Adipocyte (in vitro differentiated cells): ENCODE measurements at regions not wholly inside any gene's neighbourhood (a gene's known extent, or its start where the extent isn't known, plus 50 kb on each side); places are given as distances from the start of the nearest gene placed in this dataset.

Experiments used
- DNase-seq: peaks from one replicate; pipeline ENCODE4 v3.0.0-alpha.2; 2015; ENCODE audit warnings: low read depth
- H3K27me3 ChIP-seq: replicated peaks from 2 replicates; pipeline ENCODE4 v1.7.0; 2013; ENCODE audit warnings: mild to moderate bottlenecking, low read length, moderate library complexity; ENCODE audit not compliant: control insufficient read depth, insufficient read depth
- H3K36me3 ChIP-seq: 2 replicates; pipeline ENCODE4 v1.7.0; 2013; ENCODE audit warnings: low read length, mild to moderate bottlenecking, moderate library complexity; ENCODE audit not compliant: control insufficient read depth, insufficient read depth, severe bottlenecking
- H3K4me1 ChIP-seq: 2 replicates; pipeline ENCODE4 v1.7.0; 2013; ENCODE audit warnings: mild to moderate bottlenecking, low read length, moderate library complexity; ENCODE audit not compliant: control insufficient read depth, insufficient read depth
- H3K4me3 ChIP-seq: 2 replicates; pipeline ENCODE4 v1.7.0; 2013; ENCODE audit warnings: mild to moderate bottlenecking, low read length, moderate library complexity
- H3K9ac ChIP-seq: 2 replicates; pipeline ENCODE4 v1.7.0; 2013; ENCODE audit warnings: mild to moderate bottlenecking, low read length, moderate library complexity
- H3K9me3 ChIP-seq: 2 replicates; pipeline ENCODE4 v1.7.0; 2013; ENCODE audit warnings: mild to moderate bottlenecking, low read length, moderate library complexity; ENCODE audit not compliant: control insufficient read depth

GRCh38 chr1:58836408-58836807, 52.6 kb upstream of the JUN start:
- Histone ChIP-seq H3K4me3 (no peak overlapping the region), H3K9me3 (no peaks in the 10 kb centered on the region), H3K36me3 (no peaks in the 10 kb centered on the region), H3K27me3 (no peaks in the 10 kb centered on the region), H3K9ac (no peak overlapping the region), H3K4me1 (peaks cover 24% of the 10 kb centered on the region)
- DNase-seq: no peak

GRCh38 chr1:58837886-58838285, 54.0 kb upstream of the JUN start:
- no peaks in the 10 kb centered on the region for H3K36me3 ChIP-seq
- no peak for DNase-seq
- H3K9ac ChIP-seq: no peak overlapping the region
- H3K9me3 ChIP-seq: no peaks in the 10 kb centered on the region
- no peaks in the 10 kb centered on the region for H3K27me3 ChIP-seq
- peaks cover 24% of the 10 kb centered on the region for H3K4me1 ChIP-seq
- H3K4me3 ChIP-seq: no peak overlapping the region

DNA sequence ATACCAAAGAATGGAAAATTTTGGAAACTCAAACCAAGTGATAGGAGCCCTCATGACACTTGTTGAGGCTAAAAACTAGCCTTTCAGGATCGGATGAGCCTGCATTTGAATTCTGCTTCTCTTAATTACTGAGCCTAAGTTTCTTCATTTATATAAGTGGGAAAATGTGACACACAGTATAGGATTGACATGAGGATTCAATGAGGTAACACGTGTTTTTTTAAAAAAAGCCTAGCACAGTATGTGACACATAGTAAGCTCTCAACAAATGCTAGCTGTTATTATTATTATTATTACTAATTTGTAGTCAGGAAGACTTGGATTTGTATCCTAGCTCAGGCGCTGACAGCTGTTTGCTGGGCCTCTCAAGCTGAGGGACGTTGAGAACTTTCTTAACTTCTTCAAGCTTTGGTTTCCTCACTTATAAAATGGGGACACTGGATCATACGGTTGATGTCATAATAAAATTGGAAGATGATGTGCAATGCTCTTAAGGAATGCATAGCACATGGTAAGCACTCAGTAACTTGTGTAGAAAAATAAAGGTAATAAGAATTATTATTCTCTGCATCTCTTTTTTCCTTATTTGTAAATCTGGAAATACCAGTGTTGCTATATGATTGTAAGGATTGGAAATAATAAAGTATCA, 55.4 kb upstream of the JUN start:
- Histone ChIP-seq H3K4me1 (peaks cover 24% of the 10 kb centered on the region), H3K36me3 (no peaks in the 10 kb centered on the region), H3K9me3 (no peaks in the 10 kb centered on the region), H3K4me3 (no peak overlapping the region), H3K27me3 (no peaks in the 10 kb centered on the region), H3K9ac (peak overlapping the region; percentile 9)
- peak; percentile 42 for DNase-seq

GRCh38 chr1:58839846-58840835, 56.3 kb upstream of the JUN start:
- DNase-seq: peak; percentile 87
- no peaks in the 10 kb centered on the region for H3K9me3 ChIP-seq
- peak overlapping the region; percentile 9 for H3K9ac ChIP-seq
- no peaks in the 10 kb centered on the region for H3K36me3 ChIP-seq
- H3K27me3 ChIP-seq: no peaks in the 10 kb centered on the region
- H3K4me1 ChIP-seq: peaks cover 24% of the 10 kb centered on the region
- H3K4me3 ChIP-seq: no peak overlapping the region

DNA sequence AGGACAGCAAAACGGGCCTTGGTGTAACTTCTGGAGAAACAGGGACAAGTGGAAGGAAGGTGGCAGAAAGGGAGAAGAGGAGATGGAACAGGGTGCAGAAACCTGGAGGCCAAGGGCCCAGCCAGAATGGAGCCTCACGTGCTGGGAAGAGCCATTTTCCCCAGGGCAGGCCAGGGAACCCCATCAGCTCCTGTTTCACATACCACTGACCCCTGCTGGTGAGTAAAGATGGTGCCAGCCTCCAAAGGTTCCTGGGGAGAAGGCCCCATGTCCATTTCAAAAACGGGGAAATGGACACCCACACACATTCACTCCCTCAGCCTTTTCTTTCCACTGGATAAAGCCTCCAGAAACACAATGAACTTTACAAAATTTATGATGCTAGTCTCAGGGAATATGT, 57.6 kb upstream of the JUN start:
- Histone ChIP-seq H3K27me3 (no peaks in the 10 kb centered on the region), H3K9me3 (no peaks in the 10 kb centered on the region), H3K4me1 (peaks cover 19% of the 10 kb centered on the region), H3K9ac (no peak overlapping the region), H3K4me3 (no peak overlapping the region), H3K36me3 (no peaks in the 10 kb centered on the region)
- DNase-seq: peak; percentile 7

DNA sequence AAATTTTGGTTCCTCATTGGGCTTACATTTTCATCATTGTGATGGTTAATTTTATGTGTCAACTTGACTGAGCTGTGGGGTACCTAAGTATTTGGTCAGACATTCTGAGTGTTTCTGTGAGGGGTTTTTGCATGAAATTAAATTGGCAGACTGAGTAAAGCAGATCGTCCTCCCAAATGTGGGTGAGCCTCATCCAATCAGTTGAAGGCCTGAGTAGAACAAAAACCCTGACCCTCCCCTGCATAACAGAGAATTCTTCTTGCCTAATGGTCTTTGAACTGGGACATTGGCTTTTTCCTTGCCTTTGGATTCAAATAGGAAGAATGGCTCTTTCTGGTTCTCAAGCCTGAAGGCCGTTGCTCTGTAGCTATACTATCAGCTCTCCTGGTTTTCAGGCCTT, 59.1 kb upstream of the JUN start:
- no peaks in the 10 kb centered on the region for H3K27me3 ChIP-seq

DNA sequence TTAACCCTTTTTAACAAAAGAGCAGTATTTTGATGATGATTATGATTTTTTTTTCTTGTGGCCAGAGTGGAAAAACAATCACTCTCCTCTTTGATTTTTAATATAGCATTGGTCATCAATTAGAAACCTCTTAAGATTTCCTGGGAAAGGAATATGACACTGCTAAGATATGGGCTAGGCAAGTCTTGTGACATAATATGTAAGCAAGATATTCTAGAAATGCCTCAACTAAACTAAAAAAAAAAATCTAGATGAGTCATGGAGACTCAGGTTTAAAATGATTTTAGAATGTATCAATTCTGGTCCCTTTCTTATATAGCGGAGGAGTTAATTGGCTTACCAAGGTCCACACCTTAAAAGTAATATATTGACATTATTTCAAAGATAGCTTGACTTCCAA, 60.3 kb upstream of the JUN start:
- Histone ChIP-seq H3K36me3 (no peaks in the 10 kb centered on the region), H3K9me3 (no peaks in the 10 kb centered on the region), H3K27me3 (no peaks in the 10 kb centered on the region), H3K4me3 (no peak overlapping the region), H3K4me1 (peaks cover 21% of the 10 kb centered on the region), H3K9ac (no peak overlapping the region)
- DNase-seq: peak; percentile 39

More for the DNA sequence above, 59.1 kb upstream of the JUN start:
- H3K4me3 ChIP-seq: no peak overlapping the region
- DNase-seq: no peak
- no peaks in the 10 kb centered on the region for H3K36me3 ChIP-seq
- H3K9me3 ChIP-seq: no peaks in the 10 kb centered on the region
- peaks cover 14% of the 10 kb centered on the region for H3K4me1 ChIP-seq
- H3K9ac ChIP-seq: no peak overlapping the region

- H3K9me3 ChIP-seq: no peaks in the 10 kb centered on the region
- no peak overlapping the region for H3K4me3 ChIP-seq
- peaks cover 13% of the 10 kb centered on the region for H3K4me1 ChIP-seq
- H3K9ac ChIP-seq: no peak overlapping the region
- no peaks in the 10 kb centered on the region for H3K27me3 ChIP-seq
- no peaks in the 10 kb centered on the region for H3K36me3 ChIP-seq
- DNase-seq: no peak
These were observed 62.1 kb upstream of the JUN start for GRCh38 chr1:58845942-58846341.

GRCh38 chr1:58848818-58849411, 65.1 kb upstream of the JUN start:
- peak overlapping the region; percentile 69 for H3K9ac ChIP-seq
- peak overlapping the region; percentile 31 for H3K4me3 ChIP-seq
- no peaks in the 10 kb centered on the region for H3K36me3 ChIP-seq
- peak; percentile 80 for DNase-seq
- H3K9me3 ChIP-seq: no peaks in the 10 kb centered on the region
- H3K4me1 ChIP-seq: peaks cover 13% of the 10 kb centered on the region
- no peaks in the 10 kb centered on the region for H3K27me3 ChIP-seq

GRCh38 chr1:58849551-58849950, 65.7 kb upstream of the JUN start:
- Histone ChIP-seq H3K9ac (peak overlapping the region; percentile 69), H3K4me1 (peaks cover 13% of the 10 kb centered on the region), H3K27me3 (no peaks in the 10 kb centered on the region), H3K36me3 (no peaks in the 10 kb centered on the region), H3K9me3 (no peaks in the 10 kb centered on the region), H3K4me3 (peak overlapping the region; percentile 31)
- no peak for DNase-seq

DNA sequence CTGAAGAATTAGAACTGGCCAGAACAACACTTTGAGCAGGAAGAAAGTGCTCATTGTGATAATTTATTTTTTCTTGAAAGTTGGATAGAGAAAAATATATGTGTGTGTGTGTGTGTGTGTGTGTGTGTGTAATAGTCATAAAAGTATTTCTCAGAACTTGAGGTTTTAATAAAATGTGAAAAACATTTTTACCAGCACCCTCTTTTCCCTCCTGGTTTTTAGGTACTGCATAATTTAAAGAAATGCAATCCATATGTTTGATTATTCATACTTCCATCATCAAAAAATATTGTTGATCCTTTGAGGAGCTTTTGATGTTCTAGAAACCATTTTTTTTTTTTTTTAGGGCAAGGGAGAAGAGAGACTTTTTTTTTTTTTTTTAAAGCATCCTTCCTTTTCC, 66.8 kb upstream of the JUN start:
- Histone ChIP-seq H3K27me3 (no peaks in the 10 kb centered on the region), H3K4me3 (no peak overlapping the region), H3K4me1 (peaks cover 13% of the 10 kb centered on the region), H3K9ac (no peak overlapping the region), H3K9me3 (no peaks in the 10 kb centered on the region), H3K36me3 (no peaks in the 10 kb centered on the region)
- DNase-seq: no peak
